HG03025 (cell line): ENCODE measurements at regions not wholly inside any gene's neighbourhood (a gene's known extent, or its start where the extent isn't known, plus 50 kb on each side); places are given as distances from the start of the nearest gene placed in this dataset.
"Not testable (repeated sequence)": the region's sequence is repeated elsewhere in the genome, so short reads cannot be mapped to it uniquely, and the experiment has no call there.

ENCODE experiments used
- ATAC-seq: cut with Tn5 transposase; IDR thresholded peaks from one replicate; pipeline ENCODE4 v1.9.1; 2021; ENCODE audit warnings: mild to moderate bottlenecking, moderate library complexity; ENCODE audit not compliant: unreplicated experiment, low FRiP score

- no peak for ATAC-seq
These were observed 601.7 kb upstream of the GJE1 start for GRCh38 chr6:141531040-141531439.

DNA sequence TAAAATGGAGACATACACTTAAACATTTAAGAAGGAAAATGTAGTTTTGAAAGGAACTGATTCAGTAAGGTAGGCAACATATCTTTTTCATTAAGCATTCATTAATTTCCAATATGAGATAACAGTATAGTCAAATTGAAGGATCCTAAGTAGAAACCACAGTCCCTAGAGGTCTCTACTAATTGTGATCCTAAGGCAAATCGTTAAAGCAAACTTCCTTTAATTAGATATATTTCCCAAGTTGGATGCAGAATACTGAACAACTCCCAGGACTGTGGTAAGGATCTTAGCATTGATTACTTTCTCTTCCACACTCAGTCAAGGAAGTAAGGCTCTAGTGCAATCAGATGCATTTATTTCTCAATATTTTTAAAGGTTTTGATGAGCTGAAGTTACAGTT is 604.1 kb upstream of the GJE1 start:
- no peak for ATAC-seq

GRCh38 chr6:141526985-141527384 is 605.7 kb upstream of the GJE1 start:
- ATAC-seq, result no peak

- ATAC-seq, result no peak
These were observed 611.3 kb upstream of the GJE1 start for GRCh38 chr6:141521440-141521839.

DNA sequence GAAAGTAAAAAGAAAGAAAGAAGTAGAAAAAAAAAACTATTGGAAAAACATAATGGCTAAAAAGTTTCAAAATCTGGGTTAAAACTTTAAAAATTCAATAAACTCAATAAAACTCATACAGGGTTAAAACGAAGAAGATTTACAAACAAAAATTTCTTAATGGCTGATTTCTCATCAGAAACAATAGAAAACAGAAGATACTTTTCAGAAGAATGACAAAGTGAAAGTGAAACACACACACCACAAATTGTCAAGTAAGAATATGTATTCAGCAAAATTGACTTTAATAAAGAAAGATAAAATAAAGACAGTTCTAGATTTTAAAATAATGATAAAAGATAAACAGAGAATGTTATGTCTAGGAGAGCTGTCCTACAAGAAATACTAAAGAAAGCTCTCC is 618.9 kb upstream of the GJE1 start:
- no peak for ATAC-seq

- ATAC-seq, result no peak
These were observed 621.9 kb upstream of the GJE1 start for GRCh38 chr6:141510803-141511202.

DNA sequence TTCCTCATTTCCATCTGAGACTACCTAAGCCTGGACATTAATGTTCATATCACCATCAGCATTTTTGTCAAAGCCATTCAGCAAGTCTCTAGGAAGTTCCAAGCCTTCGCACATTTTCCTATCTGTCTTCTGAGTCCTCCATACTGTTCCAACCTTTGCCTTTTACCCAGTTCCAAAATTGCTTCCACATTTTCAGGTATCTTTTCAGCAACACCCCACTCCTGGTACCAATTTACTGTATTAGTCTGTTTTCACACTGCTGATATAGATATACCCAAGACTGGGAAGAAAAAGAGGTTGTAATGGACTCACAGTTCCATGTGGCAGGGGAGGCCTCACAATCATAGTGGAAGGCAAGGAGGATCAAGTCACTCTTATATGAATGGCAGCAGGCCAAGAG is 626.7 kb upstream of the GJE1 start:
- not testable (repeated sequence) for ATAC-seq

DNA sequence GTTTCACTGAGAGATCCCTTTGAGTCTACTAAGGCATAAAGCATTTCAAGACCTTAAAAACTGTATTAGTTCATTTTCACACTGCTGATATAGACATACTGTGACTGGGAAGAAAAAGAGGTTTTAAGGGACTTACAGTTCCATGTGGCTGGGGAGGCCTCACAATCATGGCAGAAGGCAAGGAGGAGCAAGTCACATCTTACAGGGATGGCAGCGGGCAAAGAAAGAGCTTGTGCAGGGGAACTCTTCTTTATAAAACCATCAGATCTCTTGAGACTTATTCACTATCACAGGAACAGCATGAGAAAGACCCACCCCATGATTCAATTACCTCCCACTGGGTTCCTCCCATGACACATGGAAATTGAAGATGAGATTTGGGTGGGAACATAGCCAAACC is 628.4 kb upstream of the GJE1 start:
- ATAC-seq, result not testable (repeated sequence)

- no peak for ATAC-seq
These were observed 631.1 kb upstream of the GJE1 start for GRCh38 chr6:141501616-141502015.

- ATAC-seq, result no peak
These were observed 633.7 kb upstream of the GJE1 start for GRCh38 chr6:141498977-141499376.

GRCh38 chr6:141492521-141493284 is 640.0 kb upstream of the GJE1 start:
- ATAC-seq, result no peak

- ATAC-seq, result no peak
These were observed 641.0 kb upstream of the GJE1 start for GRCh38 chr6:141491684-141492083.

- no peak for ATAC-seq
These were observed 641.7 kb upstream of the GJE1 start for GRCh38 chr6:141490982-141491381.

DNA sequence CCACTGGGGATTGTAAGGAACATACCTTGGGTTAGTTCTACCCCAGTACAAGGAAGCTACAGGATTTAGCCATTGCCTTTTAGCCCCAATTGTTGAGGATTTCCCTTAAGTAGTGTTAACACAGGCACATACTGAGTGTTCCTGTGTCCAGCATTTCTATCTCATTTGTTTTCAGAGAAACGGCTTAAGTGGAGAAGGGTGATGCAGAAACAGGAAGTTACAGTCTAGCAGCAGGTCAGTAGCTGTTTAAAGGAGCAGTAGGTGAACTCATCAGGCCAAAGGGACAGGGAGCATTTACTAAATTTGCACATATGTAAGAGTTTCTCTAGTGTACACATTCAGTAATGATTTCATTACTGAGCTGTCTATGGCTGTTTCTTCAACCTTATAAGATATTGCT is 644.2 kb upstream of the GJE1 start:
- ATAC-seq, result no peak

GRCh38 chr6:141486942-141487341 is 645.8 kb upstream of the GJE1 start:
- ATAC-seq, result no peak

DNA sequence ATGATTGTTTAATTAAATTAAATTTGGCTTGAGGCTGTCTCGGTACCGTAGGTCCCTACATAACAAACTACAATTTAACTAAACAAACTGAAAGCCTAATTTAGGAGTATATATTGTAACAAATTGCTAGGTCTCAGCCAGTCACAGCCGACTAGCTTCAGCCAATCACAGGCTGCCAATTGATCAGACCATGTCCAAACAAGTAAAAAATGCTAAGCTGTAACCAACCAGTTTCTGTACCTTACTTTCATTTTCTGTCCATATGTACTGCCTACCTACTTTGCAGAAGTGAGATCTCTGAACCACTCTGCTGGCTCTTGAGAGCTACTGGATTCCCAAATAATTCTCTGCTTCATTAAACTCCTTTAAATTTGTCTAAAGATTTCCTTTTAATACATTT is 648.0 kb upstream of the GJE1 start:
- ATAC-seq, result peak; percentile 77

DNA sequence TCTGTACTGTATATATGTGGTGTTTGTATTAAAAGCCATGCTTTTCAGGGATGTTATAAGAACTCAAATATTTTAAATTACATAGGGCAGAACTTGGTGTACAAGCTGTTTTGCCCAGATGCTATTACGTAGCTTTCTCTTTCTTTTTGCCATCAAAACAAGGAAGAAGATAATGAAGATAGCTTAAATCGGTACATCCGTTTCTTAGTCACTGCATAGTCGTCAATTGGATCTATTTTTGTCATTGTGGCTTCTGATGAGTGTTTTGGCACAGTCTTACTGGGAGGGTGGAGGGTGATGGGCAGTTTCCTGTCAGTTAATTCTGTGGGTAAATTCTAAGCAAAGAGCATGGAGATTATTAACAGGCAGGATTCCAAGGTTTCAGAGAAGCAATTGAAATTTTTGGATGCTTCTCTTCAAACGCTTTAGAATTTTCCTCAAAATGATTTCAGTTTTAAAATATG is 649.1 kb upstream of the GJE1 start:
- ATAC-seq, result peak; percentile 92

DNA sequence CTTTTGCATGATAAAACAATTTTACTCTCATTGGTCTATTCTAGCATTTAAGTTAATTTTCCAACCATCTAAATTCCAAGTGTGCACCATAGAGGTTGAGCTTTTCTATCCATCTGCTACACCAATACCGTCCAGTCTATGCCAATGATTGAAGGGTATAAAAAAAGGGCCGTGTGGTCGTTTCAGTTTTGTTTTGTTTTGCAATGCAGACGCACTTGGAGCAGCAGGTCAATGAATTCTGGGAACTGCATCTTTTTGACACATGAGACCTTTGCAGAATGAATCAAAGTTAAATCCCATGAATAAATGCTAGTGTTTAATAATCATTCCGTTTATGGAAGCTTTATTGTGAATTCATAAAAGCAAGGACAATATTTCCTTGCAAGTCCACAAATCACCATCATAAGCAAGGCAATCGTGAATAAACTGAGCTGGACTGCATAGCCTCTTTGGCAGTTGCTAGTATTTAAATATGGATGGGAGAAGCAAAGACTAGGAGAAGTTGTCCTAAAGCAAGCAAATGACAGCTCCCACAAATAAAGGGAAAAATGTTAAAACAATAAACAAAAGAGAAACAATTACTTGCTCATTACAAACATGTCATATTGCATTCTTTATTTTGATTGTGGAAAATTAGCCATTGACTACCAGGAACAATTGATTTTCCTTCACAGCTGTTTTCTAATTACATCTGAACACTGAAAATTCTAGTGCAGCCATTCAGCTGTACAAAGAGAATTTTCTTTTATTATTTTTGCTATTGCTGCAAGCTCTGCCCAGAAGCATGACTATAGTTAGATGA is 649.7 kb upstream of the GJE1 start:
- ATAC-seq, result no peak

DNA sequence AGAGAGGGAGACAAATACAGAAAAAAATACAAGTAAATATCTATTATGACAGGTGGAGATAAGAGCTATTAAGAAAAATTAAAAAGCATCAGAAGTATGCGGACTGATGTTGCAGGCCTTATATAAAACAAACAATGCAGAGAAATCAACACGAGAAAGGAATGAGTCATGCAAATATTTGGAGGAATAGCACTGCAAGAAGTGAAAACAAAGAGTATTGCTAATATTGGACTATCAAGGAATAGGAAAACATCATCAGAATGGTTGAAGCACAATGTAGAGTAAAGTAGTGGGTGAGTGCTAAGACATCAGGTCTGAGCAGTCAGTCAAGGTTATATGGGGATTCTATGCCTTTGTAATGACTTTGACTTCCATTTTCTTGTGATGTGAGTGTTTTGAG is 657.5 kb upstream of the GJE1 start:
- ATAC-seq, result no peak

DNA sequence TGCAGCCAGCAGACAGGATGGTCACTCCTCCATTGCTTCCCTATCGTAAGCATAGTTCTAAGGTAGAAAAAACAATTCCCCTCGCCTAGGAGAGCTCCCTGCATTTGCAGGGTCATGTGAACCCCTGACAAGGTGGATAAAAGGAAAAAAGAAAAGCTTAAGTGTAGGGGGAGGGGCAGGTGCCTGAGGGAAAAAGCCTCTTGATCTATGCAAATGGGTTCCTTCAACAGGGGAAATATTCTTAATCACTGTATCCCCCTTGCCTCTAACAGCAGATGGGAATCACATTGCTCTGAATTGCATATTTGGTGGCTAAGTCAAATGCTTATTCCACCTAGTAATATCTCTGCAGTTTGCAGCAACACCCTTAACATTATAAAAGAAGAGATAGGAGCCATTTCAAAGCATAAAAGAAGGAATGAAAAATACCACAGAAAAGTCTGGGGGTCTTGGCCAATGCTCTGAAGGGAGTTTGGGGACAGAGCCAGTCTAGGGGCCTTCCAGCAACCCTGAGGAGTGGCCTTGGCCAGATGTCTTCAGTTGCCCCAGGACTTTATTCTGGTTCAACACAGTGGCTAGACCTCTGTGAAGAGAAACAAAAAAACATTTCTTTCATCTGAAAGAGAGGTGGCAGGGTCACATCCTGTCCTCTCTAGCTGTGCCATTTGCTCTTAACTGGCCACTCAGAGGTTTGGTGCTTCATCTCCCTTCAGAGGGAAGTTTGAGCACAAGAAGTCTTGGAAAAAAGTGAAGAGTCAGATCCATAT is 660.4 kb upstream of the GJE1 start:
- no peak for ATAC-seq

GRCh38 chr6:141470810-141471209 is 661.9 kb upstream of the GJE1 start:
- ATAC-seq, result no peak
